WTC11 (cell line): ENCODE measurements at regions not wholly inside any gene's neighbourhood (a gene's known extent, or its start where the extent isn't known, plus 50 kb on each side); places are given as distances from the start of the nearest gene placed in this dataset.

Source experiments
- ATAC-seq: fragments of 200-7000 bp; cut with Tn5 transposase; 2 replicates; pipeline ENCODE4 v1.10.0; 2021; ENCODE audit warnings: mild to moderate bottlenecking, moderate library complexity
- CTCF ChIA-PET: fragments of 300-600 bp; sonication (Branson Sonifier 250); formaldehyde crosslinking; loops from one replicate; lab custom pipeline; 2021; ENCODE audit warnings: antibody characterized with exemption; lab: Charles Lee
- POLR2A ChIA-PET: fragments of 350-600 bp; sonication (Branson Sonifier 250); formaldehyde crosslinking; loops from one replicate; lab custom pipeline; 2021; ENCODE audit warnings: antibody characterized with exemption; lab: Charles Lee
- DNase-seq: peaks from one replicate; pipeline ENCODE4 v3.0.0; 2021; ENCODE audit warnings: low spot score
- H3K27ac Mint-ChIP-seq: 2 replicates; pipeline ENCODE4 v1.8.0; 2021; ENCODE audit warnings: mixed read lengths
- H3K27me3 Mint-ChIP-seq: 2 replicates; pipeline ENCODE4 v1.8.0; 2021; ENCODE audit warnings: low read depth, mild to moderate bottlenecking, moderate library complexity, mixed read lengths
- H3K36me3 Mint-ChIP-seq: 2 replicates; pipeline ENCODE4 v1.8.0; 2021; ENCODE audit warnings: mixed read lengths
- H3K4me1 Mint-ChIP-seq: 2 replicates; pipeline ENCODE4 v1.8.0; 2022; ENCODE audit warnings: mixed read lengths
- H3K4me3 Mint-ChIP-seq: 2 replicates; pipeline ENCODE4 v1.8.0; 2021; ENCODE audit warnings: mild to moderate bottlenecking, moderate library complexity, mixed read lengths
- H3K9me3 Mint-ChIP-seq: 2 replicates; pipeline ENCODE4 v1.8.0; 2021; ENCODE audit warnings: mixed read lengths
- ARID4B ChIP-seq: sonication (generic); formaldehyde crosslinking; IDR thresholded peaks from 2 replicates; pipeline ENCODE4 v1.8.0; 2023; ENCODE audit warnings: missing genetic modification reagents, mild to moderate bottlenecking, borderline replicate concordance
- CREM ChIP-seq: sonication (generic); formaldehyde crosslinking; IDR thresholded peaks from 2 replicates; pipeline ENCODE4 v1.8.1; 2022; ENCODE audit warnings: mild to moderate bottlenecking, missing genetic modification reagents, moderate library complexity
- ELF4 ChIP-seq: sonication (generic); formaldehyde crosslinking; IDR thresholded peaks from 2 replicates; pipeline ENCODE4 v1.8.1; 2022; ENCODE audit warnings: low read depth, mild to moderate bottlenecking, moderate library complexity, missing genetic modification reagents
- FOXJ3 ChIP-seq: sonication (generic); formaldehyde crosslinking; IDR thresholded peaks from 2 replicates; pipeline ENCODE4 v1.9.0; 2021; ENCODE audit warnings: missing genetic modification reagents, mild to moderate bottlenecking, borderline replicate concordance
- HMGXB4 ChIP-seq: sonication (generic); formaldehyde crosslinking; IDR thresholded peaks from 2 replicates; pipeline ENCODE4 v1.8.1; 2023; ENCODE audit warnings: mild to moderate bottlenecking, moderate library complexity, missing genetic modification reagents
- MYBL2 ChIP-seq: sonication (generic); formaldehyde crosslinking; IDR thresholded peaks from 2 replicates; pipeline ENCODE4 v1.8.1; 2023; ENCODE audit warnings: mild to moderate bottlenecking, moderate library complexity, missing genetic modification reagents
- NR3C1 ChIP-seq: sonication (generic); formaldehyde crosslinking; conservative IDR thresholded peaks from 2 replicates; pipeline ENCODE4 v1.8.1; 2023; ENCODE audit warnings: low read depth, mild to moderate bottlenecking, missing genetic modification reagents
- OVOL2 ChIP-seq: fragments of 250-450 bp; sonication (Bioruptor Pico); IDR thresholded peaks from 2 replicates; pipeline ENCODE4 v1.9.0; 2021; ENCODE audit warnings: mild to moderate bottlenecking, borderline replicate concordance
- SOX15 ChIP-seq: fragments of 250-450 bp; sonication (Bioruptor Pico); IDR thresholded peaks from 2 replicates; pipeline ENCODE4 v1.9.0; 2021; ENCODE audit warnings: mild to moderate bottlenecking
- TEAD4 ChIP-seq: sonication (generic); formaldehyde crosslinking; IDR thresholded peaks from 2 replicates; pipeline ENCODE4 v1.8.0; 2022; ENCODE audit warnings: mild to moderate bottlenecking, missing genetic modification reagents
- TP53 ChIP-seq: sonication (generic); formaldehyde crosslinking; IDR thresholded peaks from 2 replicates; pipeline ENCODE4 v1.8.1; 2023; ENCODE audit warnings: mild to moderate bottlenecking, missing genetic modification reagents
- USF2 ChIP-seq: sonication (generic); formaldehyde crosslinking; IDR thresholded peaks from 2 replicates; pipeline ENCODE4 v1.8.1; 2023; ENCODE audit warnings: mild to moderate bottlenecking, missing genetic modification reagents, moderate library complexity
- ZMAT4 ChIP-seq: fragments of 250-450 bp; sonication (Bioruptor Pico); IDR thresholded peaks from 2 replicates; pipeline ENCODE4 v1.9.0; 2021; ENCODE audit warnings: mild to moderate bottlenecking
- ZNF121 ChIP-seq: sonication (generic); formaldehyde crosslinking; IDR thresholded peaks from 2 replicates; pipeline ENCODE4 v1.8.0; 2023; ENCODE audit warnings: missing genetic modification reagents
- ZNF138 ChIP-seq: sonication (generic); formaldehyde crosslinking; conservative IDR thresholded peaks from 2 replicates; pipeline ENCODE4 v1.8.1; 2022; ENCODE audit warnings: mild to moderate bottlenecking, moderate library complexity, missing genetic modification reagents
- ZNF396 ChIP-seq: fragments of 250-450 bp; sonication (Bioruptor Pico); IDR thresholded peaks from 2 replicates; pipeline ENCODE4 v1.8.0; 2021; ENCODE audit warnings: mild to moderate bottlenecking, moderate library complexity, borderline replicate concordance
- ZNF416 ChIP-seq: fragments of 250-450 bp; sonication (Bioruptor Pico); IDR thresholded peaks from 2 replicates; pipeline ENCODE4 v1.9.0; 2021; ENCODE audit warnings: mild to moderate bottlenecking, inconsistent platforms
- TF ChIP-seq, protein P1 (sequence below): sonication (generic); formaldehyde crosslinking; IDR thresholded peaks from 2 replicates; pipeline ENCODE4 v1.8.0; 2022; ENCODE audit warnings: mild to moderate bottlenecking, missing genetic modification reagents
- TF ChIP-seq, protein P2 (sequence below): fragments of 250-450 bp; sonication (Bioruptor Pico); IDR thresholded peaks from 2 replicates; pipeline ENCODE4 v2.1.2; 2022; ENCODE audit warnings: mild to moderate bottlenecking, moderate library complexity
- TF ChIP-seq, protein P3 (sequence below): sonication (generic); formaldehyde crosslinking; IDR thresholded peaks from 2 replicates; pipeline ENCODE4 v1.8.1; 2023; ENCODE audit warnings: mild to moderate bottlenecking, missing genetic modification reagents
- TF ChIP-seq, protein P4 (sequence below): sonication (generic); formaldehyde crosslinking; IDR thresholded peaks from 2 replicates; pipeline ENCODE4 v1.8.0; 2023; ENCODE audit warnings: mild to moderate bottlenecking, missing genetic modification reagents

GRCh38 chr18:53798516-53798915 is 426.0 kb downstream of the MBD2 start:
- ATAC-seq (no peak), DNase-seq (no peak)
- Mint-ChIP-seq H3K27me3 (no peaks in the 10 kb centered on the region), H3K36me3 (no peaks in the 10 kb centered on the region), H3K27ac (no peak overlapping the region), H3K9me3 (peaks cover 14% of the 10 kb centered on the region), H3K4me1 (no peaks in the 10 kb centered on the region)
- CTCF ChIA-PET, result no interaction called here
- TF ChIP-seq, protein P1, sequence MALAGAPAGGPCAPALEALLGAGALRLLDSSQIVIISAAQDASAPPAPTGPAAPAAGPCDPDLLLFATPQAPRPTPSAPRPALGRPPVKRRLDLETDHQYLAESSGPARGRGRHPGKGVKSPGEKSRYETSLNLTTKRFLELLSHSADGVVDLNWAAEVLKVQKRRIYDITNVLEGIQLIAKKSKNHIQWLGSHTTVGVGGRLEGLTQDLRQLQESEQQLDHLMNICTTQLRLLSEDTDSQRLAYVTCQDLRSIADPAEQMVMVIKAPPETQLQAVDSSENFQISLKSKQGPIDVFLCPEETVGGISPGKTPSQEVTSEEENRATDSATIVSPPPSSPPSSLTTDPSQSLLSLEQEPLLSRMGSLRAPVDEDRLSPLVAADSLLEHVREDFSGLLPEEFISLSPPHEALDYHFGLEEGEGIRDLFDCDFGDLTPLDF (CRISPR knock-in tag), result no peak
- TF ChIP-seq ZNF396 (CRISPR knock-in tag), result no peak
- TF ChIP-seq, protein P2, sequence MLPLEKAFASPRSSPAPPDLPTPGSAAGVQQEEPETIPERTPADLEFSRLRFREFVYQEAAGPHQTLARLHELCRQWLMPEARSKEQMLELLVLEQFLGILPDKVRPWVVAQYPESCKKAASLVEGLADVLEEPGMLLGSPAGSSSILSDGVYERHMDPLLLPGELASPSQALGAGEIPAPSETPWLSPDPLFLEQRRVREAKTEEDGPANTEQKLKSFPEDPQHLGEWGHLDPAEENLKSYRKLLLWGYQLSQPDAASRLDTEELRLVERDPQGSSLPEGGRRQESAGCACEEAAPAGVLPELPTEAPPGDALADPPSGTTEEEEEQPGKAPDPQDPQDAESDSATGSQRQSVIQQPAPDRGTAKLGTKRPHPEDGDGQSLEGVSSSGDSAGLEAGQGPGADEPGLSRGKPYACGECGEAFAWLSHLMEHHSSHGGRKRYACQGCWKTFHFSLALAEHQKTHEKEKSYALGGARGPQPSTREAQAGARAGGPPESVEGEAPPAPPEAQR (CRISPR knock-in tag), result no peak
- no peak for TF ChIP-seq ZNF121 (CRISPR knock-in tag)
- TF ChIP-seq TP53 (CRISPR knock-in tag), result no peak
- TF ChIP-seq CREM (CRISPR knock-in tag), result no peak
- TF ChIP-seq ARID4B (CRISPR knock-in tag), result no peak
- TF ChIP-seq, all 79 proteins: peak for 0
- no peak overlapping the region for H3K4me3 Mint-ChIP-seq
- POLR2A ChIA-PET, result no interaction called here

GRCh38 chr18:53797998-53798495 is 426.4 kb downstream of the MBD2 start:
- Mint-ChIP-seq H3K9me3 (peaks cover 14% of the 10 kb centered on the region), H3K27me3 (no peaks in the 10 kb centered on the region), H3K27ac (no peak overlapping the region), H3K4me1 (no peaks in the 10 kb centered on the region), H3K36me3 (no peaks in the 10 kb centered on the region), H3K4me3 (no peak overlapping the region)
- ChIA-PET POLR2A (no interaction called here), CTCF (no interaction called here)
- no peak for ATAC-seq
- no peak for DNase-seq
- no peak for TF ChIP-seq SOX15 (CRISPR knock-in tag)
- no peak for TF ChIP-seq ZMAT4 (CRISPR knock-in tag)
- TF ChIP-seq, protein P3, sequence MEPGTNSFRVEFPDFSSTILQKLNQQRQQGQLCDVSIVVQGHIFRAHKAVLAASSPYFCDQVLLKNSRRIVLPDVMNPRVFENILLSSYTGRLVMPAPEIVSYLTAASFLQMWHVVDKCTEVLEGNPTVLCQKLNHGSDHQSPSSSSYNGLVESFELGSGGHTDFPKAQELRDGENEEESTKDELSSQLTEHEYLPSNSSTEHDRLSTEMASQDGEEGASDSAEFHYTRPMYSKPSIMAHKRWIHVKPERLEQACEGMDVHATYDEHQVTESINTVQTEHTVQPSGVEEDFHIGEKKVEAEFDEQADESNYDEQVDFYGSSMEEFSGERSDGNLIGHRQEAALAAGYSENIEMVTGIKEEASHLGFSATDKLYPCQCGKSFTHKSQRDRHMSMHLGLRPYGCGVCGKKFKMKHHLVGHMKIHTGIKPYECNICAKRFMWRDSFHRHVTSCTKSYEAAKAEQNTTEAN (CRISPR knock-in tag), result no peak
- TF ChIP-seq USF2, result no peak
- TF ChIP-seq ZNF416, result no peak
- TF ChIP-seq ZNF396 (CRISPR knock-in tag), result no peak
- TF ChIP-seq MYBL2 (CRISPR knock-in tag), result no peak
- TF ChIP-seq FOXJ3 (CRISPR knock-in tag), result no peak
- TF ChIP-seq TEAD4 (CRISPR knock-in tag), result no peak
- no peak for TF ChIP-seq NR3C1 (CRISPR knock-in tag)
- no peak for TF ChIP-seq ZNF138 (CRISPR knock-in tag)
- no peak for TF ChIP-seq OVOL2
- no peak for TF ChIP-seq ELF4
- TF ChIP-seq HMGXB4 (CRISPR knock-in tag), result no peak
- TF ChIP-seq, protein P4, sequence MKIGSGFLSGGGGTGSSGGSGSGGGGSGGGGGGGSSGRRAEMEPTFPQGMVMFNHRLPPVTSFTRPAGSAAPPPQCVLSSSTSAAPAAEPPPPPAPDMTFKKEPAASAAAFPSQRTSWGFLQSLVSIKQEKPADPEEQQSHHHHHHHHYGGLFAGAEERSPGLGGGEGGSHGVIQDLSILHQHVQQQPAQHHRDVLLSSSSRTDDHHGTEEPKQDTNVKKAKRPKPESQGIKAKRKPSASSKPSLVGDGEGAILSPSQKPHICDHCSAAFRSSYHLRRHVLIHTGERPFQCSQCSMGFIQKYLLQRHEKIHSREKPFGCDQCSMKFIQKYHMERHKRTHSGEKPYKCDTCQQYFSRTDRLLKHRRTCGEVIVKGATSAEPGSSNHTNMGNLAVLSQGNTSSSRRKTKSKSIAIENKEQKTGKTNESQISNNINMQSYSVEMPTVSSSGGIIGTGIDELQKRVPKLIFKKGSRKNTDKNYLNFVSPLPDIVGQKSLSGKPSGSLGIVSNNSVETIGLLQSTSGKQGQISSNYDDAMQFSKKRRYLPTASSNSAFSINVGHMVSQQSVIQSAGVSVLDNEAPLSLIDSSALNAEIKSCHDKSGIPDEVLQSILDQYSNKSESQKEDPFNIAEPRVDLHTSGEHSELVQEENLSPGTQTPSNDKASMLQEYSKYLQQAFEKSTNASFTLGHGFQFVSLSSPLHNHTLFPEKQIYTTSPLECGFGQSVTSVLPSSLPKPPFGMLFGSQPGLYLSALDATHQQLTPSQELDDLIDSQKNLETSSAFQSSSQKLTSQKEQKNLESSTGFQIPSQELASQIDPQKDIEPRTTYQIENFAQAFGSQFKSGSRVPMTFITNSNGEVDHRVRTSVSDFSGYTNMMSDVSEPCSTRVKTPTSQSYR (CRISPR knock-in tag), result no peak
